AML-193 (cell line): ENCODE measurements at regions not wholly inside any gene's neighbourhood (a gene's known extent, or its start where the extent isn't known, plus 50 kb on each side); places are given as distances from the start of the nearest gene placed in this dataset.

ENCODE experiments used
- DNase-seq, 2 experiments: peaks; one replicate each; lab custom pipeline; 2025; lab: John Stamatoyannopoulos, UW

DNA sequence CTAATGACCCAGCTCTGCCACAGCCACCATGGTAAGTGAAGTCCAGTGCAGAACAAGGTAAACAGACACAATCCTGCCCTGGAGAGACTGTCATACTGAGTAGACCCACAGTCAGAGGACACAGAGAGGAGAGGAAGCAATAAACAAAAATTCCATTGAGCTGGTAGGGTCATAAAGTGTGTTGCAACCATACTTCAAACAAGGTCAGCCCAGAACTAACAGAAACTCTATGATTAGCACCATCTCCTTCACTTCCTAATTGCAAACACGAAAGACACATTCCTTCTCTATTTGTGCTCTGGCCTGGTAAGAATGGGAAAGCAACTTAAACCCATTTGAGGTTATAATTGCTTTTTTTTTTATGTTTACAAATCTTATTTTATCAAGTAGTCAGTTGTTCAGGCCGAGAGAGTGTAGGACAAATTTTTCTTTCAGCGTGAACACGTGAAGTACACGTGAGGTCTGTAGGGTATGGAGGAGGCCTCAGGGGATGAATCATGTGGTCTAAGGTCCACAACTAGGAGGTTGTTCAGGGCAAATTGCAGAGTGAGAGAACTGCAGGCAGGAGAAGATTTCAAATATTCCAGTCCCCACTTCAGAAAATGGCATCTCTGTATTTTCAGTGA is 71.4 kb upstream of the GLS start:
- no peak for DNase-seq

DNA sequence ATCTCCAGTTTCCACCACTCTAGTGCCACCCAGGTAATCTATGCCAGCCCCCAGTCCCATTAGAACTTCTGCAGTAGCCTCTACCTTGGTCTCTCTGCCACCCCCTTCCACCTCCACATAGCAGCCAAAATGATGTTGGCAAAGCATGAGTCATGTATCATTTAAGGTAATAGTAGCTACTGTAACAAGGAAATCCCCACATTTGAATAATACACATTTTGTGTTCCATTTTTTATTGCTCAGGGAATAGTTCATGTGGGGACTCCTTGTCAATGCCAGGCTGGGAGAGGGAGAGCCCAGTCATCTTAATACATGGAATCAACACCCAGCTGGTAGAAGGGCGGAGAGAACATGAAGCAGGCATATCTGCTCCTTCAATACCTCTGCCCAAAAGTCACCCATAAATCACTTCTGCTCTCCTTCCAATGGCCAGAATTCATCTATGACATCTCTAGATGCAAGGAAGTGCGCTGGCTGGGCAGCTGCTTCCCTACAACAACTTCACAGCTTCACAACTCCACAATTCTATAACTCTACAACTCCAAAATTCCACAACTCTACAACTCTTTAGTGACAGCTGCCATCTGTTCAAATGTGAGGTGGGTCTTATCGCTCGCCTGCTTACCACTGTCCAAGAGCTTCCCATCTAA is 70.6 kb upstream of the GLS start:
- DNase-seq, result no peak

DNA sequence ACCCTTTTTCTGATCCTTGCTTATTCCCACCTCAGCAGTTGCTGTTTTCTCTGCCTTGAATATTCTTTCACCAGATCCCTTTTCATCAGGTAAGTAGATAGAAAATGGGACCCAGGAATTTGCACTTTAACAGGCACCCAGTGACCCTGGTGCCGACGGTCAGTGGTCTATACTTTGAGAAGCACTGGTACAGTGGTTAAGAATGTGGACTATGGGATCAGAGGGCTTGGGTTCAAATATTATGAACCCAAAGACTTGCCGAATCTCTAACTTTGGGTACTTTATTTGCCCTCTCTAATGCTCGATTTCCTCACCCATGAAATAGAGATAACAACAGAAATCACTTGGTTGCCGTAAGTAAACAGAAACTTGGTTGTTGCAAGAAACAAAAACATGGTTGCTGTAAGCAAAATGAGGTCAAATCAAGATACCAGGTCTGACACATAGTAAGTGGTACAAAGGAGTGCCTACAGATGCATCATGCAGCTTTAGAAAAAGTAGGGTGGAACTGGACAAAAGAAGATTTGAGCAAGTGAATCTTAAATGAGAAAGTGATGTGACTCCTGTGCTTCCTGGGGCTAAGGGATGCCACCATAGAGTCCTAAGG is 69.5 kb upstream of the GLS start:
- DNase-seq, result no peak

DNA sequence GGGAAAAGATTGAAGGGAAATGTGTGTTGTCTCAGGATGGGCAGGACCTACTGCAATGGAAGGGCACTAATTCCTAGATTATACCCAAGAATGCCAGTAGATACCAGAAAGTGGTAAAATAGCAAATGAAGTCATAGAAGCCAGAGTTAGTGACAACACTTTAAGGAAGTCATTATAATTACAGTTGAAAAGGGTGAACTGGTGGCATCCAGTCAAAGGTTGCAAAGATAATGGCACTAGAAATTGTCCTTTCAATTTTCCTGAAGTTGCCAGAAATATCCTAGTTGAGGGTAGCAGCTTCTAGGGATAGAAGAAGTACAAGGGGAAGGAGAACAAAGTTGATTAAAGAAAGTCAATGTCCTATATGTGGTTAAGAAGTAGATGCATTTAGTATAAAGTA is 68.8 kb upstream of the GLS start:
- DNase-seq, result no peak

DNA sequence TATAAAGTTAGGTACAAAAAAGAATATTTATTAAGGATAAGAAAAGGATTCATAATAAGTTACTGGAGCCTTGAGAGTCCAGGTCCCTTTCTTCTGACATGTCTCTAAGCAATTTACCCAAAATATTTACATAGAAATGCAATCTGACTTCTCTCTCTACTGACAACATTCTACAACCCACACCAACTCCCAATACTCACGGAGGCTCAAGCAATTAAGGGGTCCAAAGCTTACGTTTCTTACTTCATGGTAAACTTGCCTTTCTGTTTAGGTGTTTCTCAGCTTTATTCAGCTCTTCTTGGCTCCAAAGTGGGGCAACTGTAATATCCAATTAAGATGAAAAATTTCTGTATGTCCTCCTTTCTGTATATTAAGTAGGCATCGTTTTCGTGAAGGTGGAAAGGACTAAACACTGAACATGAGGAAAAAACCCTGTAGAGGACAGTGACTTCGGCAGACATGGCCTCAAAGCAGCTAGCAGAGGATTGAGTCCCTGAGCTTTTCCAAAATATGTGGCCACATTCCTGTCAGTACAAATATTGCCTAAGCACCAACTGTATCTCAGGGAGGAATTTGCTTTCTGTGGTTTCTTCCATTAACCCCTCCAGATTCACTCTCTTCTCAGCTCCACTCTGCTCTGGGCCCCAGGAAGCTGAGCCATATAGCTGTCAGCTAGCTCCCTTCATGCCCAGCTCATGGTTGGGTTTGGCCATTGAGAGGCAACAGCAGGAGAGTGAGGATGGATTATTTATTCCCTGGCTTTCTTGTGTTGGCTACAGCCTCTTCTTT is 67.9 kb upstream of the GLS start:
- no peak for DNase-seq

DNA sequence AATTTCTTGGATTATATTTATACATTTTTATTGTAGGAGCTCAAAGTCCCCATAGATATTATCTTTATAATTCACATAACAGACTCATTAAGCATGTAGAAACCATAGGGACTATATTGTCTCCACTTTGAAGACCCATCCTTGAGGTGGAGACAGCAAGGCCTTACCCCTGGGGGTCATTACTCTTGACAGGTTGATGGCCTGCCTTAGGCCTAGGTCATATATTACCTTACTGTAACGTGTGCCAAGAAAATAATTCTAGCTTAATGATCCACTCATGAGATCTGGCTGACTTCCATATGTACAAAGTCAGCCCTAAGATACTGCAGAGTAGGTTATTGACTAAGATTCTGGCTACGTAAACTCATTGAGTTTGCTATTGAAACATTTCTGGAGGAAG is 65.4 kb upstream of the GLS start:
- DNase-seq, result no peak

DNA sequence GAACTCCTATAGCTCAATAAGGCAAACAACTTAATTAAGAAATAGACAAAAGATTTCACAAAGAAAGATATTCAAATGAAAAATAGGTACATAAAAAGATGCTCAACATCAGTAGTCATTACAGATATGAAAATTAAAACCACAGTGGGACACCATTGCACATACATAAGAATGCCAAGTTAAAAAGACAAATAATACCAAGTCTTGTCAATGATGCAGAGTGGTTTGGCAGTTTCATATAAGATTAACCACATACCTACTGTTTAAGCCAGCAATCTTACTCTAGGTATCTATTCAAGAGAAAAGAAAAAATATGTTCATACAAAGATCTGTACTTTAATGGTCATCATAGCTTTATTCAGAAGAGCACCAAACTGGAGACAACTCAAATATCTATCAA is 63.5 kb upstream of the GLS start:
- DNase-seq, result no peak

DNA sequence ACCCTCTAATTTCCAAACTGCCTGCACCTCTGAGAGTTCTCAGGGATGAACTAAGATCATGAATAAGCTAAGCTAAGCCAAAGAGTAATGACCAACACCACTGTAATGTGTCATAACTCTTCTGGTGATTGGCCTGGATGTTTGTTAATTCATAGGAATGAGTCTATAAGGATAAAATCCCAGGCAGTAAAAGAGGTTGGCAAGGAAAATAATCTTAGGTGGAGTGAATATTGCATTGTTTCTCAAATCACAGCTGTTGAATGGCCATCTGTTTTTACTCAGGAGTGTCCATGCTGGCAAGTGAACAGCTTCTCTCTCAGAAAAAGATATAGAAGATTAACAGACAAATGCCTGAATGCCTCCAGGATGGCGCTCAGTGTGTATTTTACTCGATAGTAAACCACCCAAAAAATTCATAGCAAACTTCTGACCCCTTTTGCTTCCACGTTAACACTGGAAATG is 60.8 kb upstream of the GLS start:
- no peak for DNase-seq

DNA sequence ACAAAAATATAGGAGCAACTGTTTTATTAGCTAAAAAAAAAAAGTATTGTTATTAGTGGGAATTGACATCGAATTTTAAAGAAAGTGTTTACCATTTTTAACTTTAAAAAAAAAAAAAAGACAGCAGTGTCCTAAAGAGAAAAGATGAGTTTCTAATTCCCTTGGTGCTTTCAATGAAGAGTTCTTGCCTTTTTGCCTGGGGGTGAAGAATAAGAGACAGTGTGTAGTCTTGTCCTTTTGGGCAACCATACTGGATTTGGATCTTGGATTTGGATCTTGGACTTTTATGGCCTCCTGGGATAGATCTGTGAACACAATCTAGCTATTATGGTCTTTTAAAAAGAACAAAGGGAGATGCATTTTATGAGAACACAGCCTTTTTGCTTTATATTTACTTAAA is 60.2 kb upstream of the GLS start:
- DNase-seq, result no peak

DNA sequence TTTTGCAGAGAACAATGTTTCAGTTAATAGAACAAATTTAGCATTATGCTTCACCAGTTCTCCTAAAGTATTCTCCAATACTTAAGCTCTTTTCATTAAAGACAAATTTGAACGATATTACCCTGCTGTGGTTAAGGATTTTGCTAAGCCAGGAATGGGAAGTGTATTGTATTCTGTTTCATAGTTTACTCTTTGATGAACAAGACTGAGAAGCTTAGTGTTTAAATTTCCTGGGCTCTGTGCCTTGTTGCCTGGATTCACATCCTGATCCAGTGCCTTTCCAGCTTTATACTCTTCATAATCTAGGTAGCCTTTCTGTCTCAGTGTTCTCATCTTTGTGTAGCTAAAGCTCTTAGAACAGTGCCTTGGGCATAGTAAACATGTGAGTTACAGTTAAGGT is 58.6 kb upstream of the GLS start:
- no peak for DNase-seq

DNA sequence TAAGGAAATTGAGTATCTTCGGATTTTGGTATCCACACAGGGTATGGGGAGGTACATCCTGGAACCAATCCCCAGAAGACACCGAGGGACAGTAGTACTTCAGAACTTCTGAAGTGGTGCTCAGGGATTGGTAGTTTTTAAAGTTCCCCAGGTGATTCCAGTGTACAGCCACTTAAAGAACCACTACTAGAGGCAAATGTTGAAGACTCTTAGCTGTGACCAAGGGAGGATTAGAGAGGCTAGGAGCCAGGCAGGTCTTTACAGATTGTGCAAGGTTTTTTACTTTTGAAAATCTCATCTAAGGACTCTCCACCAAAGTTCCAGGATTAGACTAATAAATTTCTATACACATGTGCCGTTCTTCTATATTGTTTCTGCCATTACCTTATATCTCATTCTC is 52.9 kb upstream of the GLS start:
- no peak for DNase-seq

DNA sequence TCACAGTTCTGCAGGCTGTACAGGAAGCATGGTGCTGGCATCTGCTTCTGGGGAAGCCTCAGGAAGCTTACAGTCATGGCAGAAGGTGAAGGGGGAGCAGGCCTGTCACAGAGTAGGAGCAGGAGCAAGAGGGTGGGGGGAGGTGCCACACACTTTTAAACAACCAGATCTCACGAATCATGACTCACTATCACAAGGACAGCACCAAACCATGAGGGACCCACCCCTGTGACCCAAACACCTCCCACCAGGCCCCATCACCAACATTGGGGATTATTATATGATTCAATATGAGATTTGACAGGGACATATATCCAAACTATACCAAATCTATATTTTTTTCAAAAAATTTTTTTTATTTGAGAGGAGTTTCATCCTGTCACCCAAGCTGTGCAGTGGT is 51.0 kb upstream of the GLS start:
- DNase-seq, result no peak
